ENCODE measurements at regions not wholly inside any gene's neighbourhood (a gene's known extent, or its start where the extent isn't known, plus 50 kb on each side); places are given as distances from the start of the nearest gene placed in this dataset.

DNA sequence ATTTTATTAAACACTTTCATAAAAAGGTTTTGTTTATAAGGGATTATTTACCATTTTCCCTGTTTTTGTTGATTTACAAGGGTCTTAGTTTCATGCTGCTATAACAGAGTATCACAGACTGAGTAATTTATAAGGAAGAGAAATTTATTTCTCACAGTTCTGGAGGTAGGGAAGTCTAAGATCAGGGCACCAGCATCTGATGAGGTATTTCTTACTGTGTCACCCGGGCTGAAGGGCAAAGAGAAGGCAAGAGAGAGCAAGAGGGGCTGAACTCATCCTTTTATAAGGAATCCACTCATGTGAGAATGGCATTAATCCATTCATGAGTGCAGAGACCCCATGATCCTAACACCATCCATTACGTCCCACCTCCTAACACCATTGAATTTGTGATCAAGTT, 160.0 kb upstream of the SLC39A10 start:
- no peak overlapping the region for H3K27ac ChIP-seq (ENCODE audit: low read depth, low read length)
- H3K4me1 ChIP-seq (ENCODE audit: control insufficient read depth in 1 of 2, insufficient read depth in 2 of 2, low read length in 2 of 2): no peaks in the 10 kb centered on the region
- no peaks in the 10 kb centered on the region for H3K27me3 ChIP-seq (ENCODE audit: insufficient read depth, low read length)
- no peak overlapping the region for H2AFZ ChIP-seq (ENCODE audit: low read depth, low read length, poor library complexity, severe bottlenecking)
- no peaks in the 10 kb centered on the region for H3K9me3 ChIP-seq (ENCODE audit: control insufficient read depth in 1 of 2, insufficient read depth in 1 of 2, low read depth in 1 of 2, low read length in 2 of 2)
- ChIA-PET RAD21 (ENCODE audit: low non-redundant PET in 1 of 2, low total read pairs in 2 of 2, uncharacterized antibody in 2 of 2, unreplicated experiment in 2 of 2) (no interaction called here), POLR2A (no interaction called here), CTCF (interaction anchor here (1.2 to 2.1 kb wide), 2 partner anchors 10 to 14 kb away, joined by 3 to 7 read pairs; no protein-coding TSS in a partner anchor)
- TF ChIP-seq, protein P1, sequence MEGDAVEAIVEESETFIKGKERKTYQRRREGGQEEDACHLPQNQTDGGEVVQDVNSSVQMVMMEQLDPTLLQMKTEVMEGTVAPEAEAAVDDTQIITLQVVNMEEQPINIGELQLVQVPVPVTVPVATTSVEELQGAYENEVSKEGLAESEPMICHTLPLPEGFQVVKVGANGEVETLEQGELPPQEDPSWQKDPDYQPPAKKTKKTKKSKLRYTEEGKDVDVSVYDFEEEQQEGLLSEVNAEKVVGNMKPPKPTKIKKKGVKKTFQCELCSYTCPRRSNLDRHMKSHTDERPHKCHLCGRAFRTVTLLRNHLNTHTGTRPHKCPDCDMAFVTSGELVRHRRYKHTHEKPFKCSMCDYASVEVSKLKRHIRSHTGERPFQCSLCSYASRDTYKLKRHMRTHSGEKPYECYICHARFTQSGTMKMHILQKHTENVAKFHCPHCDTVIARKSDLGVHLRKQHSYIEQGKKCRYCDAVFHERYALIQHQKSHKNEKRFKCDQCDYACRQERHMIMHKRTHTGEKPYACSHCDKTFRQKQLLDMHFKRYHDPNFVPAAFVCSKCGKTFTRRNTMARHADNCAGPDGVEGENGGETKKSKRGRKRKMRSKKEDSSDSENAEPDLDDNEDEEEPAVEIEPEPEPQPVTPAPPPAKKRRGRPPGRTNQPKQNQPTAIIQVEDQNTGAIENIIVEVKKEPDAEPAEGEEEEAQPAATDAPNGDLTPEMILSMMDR (IDR thresholded peaks at IDR 0.05 in 2 of 3, conservative IDR thresholded peaks at IDR 0.05 in 1 of 3; ENCODE audit: borderline replicate concordance in 1 of 3, insufficient read depth in 1 of 3, low read depth in 2 of 3, low read length in 2 of 3): no peak
- TF ChIP-seq CBX3 (IDR thresholded peaks at IDR 0.05; ENCODE audit: low read depth) (no peak), JUND (IDR thresholded peaks at IDR 0.05) (no peak), TCF7L2 (IDR thresholded peaks at IDR 0.05; ENCODE audit: borderline replicate concordance, extremely low read depth, insufficient read depth, insufficient read length) (no peak), CEBPB (IDR thresholded peaks at IDR 0.05; ENCODE audit: low read depth) (no peak), YY1 (IDR thresholded peaks at IDR 0.05; ENCODE audit: extremely low read depth, insufficient replicate concordance, low read depth, low read length) (no peak), SIN3A (IDR thresholded peaks at IDR 0.05; ENCODE audit: low read depth) (no peak), ELF1 (IDR thresholded peaks at IDR 0.05; ENCODE audit: borderline replicate concordance, low read depth) (no peak), ZFX (IDR thresholded peaks at IDR 0.05) (no peak), SP1 (IDR thresholded peaks at IDR 0.05; ENCODE audit: low read depth) (no peak), ZNF274 (IDR thresholded peaks at IDR 0.05; ENCODE audit: low read depth, low read length) (no peak), RAD21 (IDR thresholded peaks at IDR 0.05; ENCODE audit: low read depth) (no peak), EZH2phosphoT487 (IDR thresholded peaks at IDR 0.05; ENCODE audit: borderline replicate concordance) (no peak), EGR1 (IDR thresholded peaks at IDR 0.05; ENCODE audit: low read depth) (no peak), POLR2AphosphoS5 (IDR thresholded peaks at IDR 0.05; ENCODE audit: low read depth, low read length) (no peak), POLR2A (IDR thresholded peaks at IDR 0.05; ENCODE audit: borderline replicate concordance, extremely low read depth, insufficient read depth, insufficient read length) (no peak)
- TF ChIP-seq, protein P2, sequence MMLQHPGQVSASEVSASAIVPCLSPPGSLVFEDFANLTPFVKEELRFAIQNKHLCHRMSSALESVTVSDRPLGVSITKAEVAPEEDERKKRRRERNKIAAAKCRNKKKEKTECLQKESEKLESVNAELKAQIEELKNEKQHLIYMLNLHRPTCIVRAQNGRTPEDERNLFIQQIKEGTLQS (IDR thresholded peaks at IDR 0.05): no peak
- TF ChIP-seq, protein P3, sequence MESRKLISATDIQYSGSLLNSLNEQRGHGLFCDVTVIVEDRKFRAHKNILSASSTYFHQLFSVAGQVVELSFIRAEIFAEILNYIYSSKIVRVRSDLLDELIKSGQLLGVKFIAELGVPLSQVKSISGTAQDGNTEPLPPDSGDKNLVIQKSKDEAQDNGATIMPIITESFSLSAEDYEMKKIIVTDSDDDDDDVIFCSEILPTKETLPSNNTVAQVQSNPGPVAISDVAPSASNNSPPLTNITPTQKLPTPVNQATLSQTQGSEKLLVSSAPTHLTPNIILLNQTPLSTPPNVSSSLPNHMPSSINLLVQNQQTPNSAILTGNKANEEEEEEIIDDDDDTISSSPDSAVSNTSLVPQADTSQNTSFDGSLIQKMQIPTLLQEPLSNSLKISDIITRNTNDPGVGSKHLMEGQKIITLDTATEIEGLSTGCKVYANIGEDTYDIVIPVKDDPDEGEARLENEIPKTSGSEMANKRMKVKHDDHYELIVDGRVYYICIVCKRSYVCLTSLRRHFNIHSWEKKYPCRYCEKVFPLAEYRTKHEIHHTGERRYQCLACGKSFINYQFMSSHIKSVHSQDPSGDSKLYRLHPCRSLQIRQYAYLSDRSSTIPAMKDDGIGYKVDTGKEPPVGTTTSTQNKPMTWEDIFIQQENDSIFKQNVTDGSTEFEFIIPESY (IDR thresholded peaks at IDR 0.05; ENCODE audit: extremely low read depth, insufficient replicate concordance, low read length): no peak
- TF ChIP-seq, protein P4, sequence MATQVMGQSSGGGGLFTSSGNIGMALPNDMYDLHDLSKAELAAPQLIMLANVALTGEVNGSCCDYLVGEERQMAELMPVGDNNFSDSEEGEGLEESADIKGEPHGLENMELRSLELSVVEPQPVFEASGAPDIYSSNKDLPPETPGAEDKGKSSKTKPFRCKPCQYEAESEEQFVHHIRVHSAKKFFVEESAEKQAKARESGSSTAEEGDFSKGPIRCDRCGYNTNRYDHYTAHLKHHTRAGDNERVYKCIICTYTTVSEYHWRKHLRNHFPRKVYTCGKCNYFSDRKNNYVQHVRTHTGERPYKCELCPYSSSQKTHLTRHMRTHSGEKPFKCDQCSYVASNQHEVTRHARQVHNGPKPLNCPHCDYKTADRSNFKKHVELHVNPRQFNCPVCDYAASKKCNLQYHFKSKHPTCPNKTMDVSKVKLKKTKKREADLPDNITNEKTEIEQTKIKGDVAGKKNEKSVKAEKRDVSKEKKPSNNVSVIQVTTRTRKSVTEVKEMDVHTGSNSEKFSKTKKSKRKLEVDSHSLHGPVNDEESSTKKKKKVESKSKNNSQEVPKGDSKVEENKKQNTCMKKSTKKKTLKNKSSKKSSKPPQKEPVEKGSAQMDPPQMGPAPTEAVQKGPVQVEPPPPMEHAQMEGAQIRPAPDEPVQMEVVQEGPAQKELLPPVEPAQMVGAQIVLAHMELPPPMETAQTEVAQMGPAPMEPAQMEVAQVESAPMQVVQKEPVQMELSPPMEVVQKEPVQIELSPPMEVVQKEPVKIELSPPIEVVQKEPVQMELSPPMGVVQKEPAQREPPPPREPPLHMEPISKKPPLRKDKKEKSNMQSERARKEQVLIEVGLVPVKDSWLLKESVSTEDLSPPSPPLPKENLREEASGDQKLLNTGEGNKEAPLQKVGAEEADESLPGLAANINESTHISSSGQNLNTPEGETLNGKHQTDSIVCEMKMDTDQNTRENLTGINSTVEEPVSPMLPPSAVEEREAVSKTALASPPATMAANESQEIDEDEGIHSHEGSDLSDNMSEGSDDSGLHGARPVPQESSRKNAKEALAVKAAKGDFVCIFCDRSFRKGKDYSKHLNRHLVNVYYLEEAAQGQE (IDR thresholded peaks at IDR 0.05; ENCODE audit: low read depth): no peak
- ATAC-seq (no peak), DNase-seq (ENCODE audit: low read depth, low spot score) (no peak)
- H3K4me2 ChIP-seq (ENCODE audit: low read length): no peak overlapping the region
- no peaks in the 10 kb centered on the region for H3K36me3 ChIP-seq (ENCODE audit: control insufficient read depth in 1 of 2, insufficient read depth in 2 of 2, low read length in 2 of 2)
- no peaks in the 10 kb centered on the region for H3K79me2 ChIP-seq (ENCODE audit: insufficient read depth, low read length)
- no TSS peak for BruUV-seq (replicated peaks)
- no peaks in the 10 kb centered on the region for H4K20me1 ChIP-seq (ENCODE audit: insufficient read depth)
- H3K9me2 ChIP-seq (ENCODE audit: insufficient read depth): no peaks in the 10 kb centered on the region
- H3K4me3 ChIP-seq (replicated peaks in 1 of 2; ENCODE audit: low read depth in 1 of 2, low read length in 2 of 2): no peak overlapping the region
- intact Hi-C loops (cut with micrococcal nuclease): no loop called here
- H3K9ac ChIP-seq (ENCODE audit: low read length): no peak overlapping the region

Data from HCT116 (cell line).